Right lobe of liver (tissue), 4 donors: ENCODE measurements at regions not wholly inside any gene's neighbourhood (a gene's known extent, or its start where the extent isn't known, plus 50 kb on each side); places are given as distances from the start of the nearest gene placed in this dataset.

ENCODE experiments used
- POLR2A ChIP-seq: fragments of 450-650 bp; IDR thresholded peaks from one replicate; pipeline ENCODE4 v1.6.1; 2017; ENCODE audit warnings: antibody characterized with exemption, mild to moderate bottlenecking
- TF ChIP-seq, protein P1 (sequence below), 4 donors: fragments of 200-600 bp in 3 of 4; fragments of 450-650 bp in 1 of 4; IDR thresholded peaks; one replicate each; pipeline versions ENCODE4 v1.5.1 to v1.8.0; 2016 to 2022; ENCODE audit warnings: antibody characterized with exemption in 4 of 4, mild to moderate bottlenecking in 2 of 4
- donor health status: DM: no; HTN: no; CAD: no.
- donor health status: DM: no; HTN: no; CAD: no.
- donor health status: DM: no; HTN: yes; CAD: no.

DNA sequence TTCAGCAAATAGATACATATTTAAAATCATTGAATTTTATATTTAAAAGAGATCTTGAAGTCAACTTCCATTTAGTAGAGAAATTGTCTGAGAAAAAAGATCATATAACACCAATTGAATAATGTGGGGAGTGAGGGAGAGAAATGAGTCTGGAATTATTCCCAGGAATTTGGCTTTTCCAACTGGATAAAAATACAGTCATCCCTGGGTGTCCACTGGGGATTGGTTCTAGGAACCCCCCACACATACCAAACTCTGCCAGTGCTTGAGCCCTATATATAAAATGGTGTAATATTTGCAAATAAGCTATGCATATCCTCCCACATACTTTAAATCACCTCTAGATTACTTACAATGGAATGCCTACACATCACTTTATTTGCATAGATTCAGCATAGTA, 162.8 kb upstream of the SEMA3C start:
- TF ChIP-seq, protein P1, sequence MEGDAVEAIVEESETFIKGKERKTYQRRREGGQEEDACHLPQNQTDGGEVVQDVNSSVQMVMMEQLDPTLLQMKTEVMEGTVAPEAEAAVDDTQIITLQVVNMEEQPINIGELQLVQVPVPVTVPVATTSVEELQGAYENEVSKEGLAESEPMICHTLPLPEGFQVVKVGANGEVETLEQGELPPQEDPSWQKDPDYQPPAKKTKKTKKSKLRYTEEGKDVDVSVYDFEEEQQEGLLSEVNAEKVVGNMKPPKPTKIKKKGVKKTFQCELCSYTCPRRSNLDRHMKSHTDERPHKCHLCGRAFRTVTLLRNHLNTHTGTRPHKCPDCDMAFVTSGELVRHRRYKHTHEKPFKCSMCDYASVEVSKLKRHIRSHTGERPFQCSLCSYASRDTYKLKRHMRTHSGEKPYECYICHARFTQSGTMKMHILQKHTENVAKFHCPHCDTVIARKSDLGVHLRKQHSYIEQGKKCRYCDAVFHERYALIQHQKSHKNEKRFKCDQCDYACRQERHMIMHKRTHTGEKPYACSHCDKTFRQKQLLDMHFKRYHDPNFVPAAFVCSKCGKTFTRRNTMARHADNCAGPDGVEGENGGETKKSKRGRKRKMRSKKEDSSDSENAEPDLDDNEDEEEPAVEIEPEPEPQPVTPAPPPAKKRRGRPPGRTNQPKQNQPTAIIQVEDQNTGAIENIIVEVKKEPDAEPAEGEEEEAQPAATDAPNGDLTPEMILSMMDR (IDR thresholded peaks at IDR 0.05): no peak
- TF ChIP-seq POLR2A: no peak
